Prostate gland (tissue), 2 donors: ENCODE measurements at regions not wholly inside any gene's neighbourhood (a gene's known extent, or its start where the extent isn't known, plus 50 kb on each side); places are given as distances from the start of the nearest gene placed in this dataset.
"Not testable (repeated sequence)": the region's sequence is repeated elsewhere in the genome, so short reads cannot be mapped to it uniquely, and the experiment has no call there.

Experiments used
- DNase-seq: peaks from one replicate; pipeline ENCODE4 v3.0.0-alpha.2; 2019; ENCODE audit warnings: low spot score
- H3K27ac ChIP-seq, 2 donors: fragments of 200-600 bp; sonication (generic); 2 replicates each; pipeline ENCODE4 v1.5.1; 2017 to 2019
- H3K27me3 ChIP-seq: fragments of 200-600 bp; sonication (generic); replicated peaks from 2 replicates; pipeline ENCODE4 v1.5.1; 2019; ENCODE audit not compliant: insufficient read depth
- H3K36me3 ChIP-seq, 2 donors: fragments of 200-600 bp; sonication (generic); 1 replicate in 1 of 2; 2 replicates in 1 of 2; pipeline versions ENCODE4 v1.5.1 to v1.8.1; 2017 to 2019
- H3K4me1 ChIP-seq: fragments of 200-600 bp; sonication (generic); replicated peaks from 2 replicates; pipeline ENCODE4 v1.5.1; 2019
- H3K4me3 ChIP-seq, 2 donors: fragments of 200-600 bp; sonication (generic); 2 replicates each; pipeline ENCODE4 v1.5.1; 2017 to 2019
- H3K9me3 ChIP-seq: fragments of 200-600 bp; sonication (generic); 2 replicates; pipeline ENCODE4 v1.5.1; 2017
- POLR2A ChIP-seq: fragments of 450-650 bp; IDR thresholded peaks from one replicate; pipeline ENCODE4 v1.6.1; 2016; ENCODE audit warnings: antibody characterized with exemption, mild to moderate bottlenecking
- POLR2AphosphoS5 ChIP-seq: sonication (generic); formaldehyde crosslinking; IDR thresholded peaks from one replicate; pipeline ENCODE4 v1.6.1; 2017; ENCODE audit warnings: antibody characterized with exemption
- WGBS: methylation state at CpG from one replicate; pipeline ENCODE4 v1.1.5; 2018; 5-methylcytosine and 5-hydroxymethylcytosine counted together
- intact Hi-C: fragments of 100-400 bp; cut with DNase I; formaldehyde crosslinking; loops from one replicate; pipeline ENCODE4 v1.14.2; 2022
- TF ChIP-seq, protein P1 (sequence below), 4 experiments: fragments of 200-600 bp in 2 of 4; fragments of 450-650 bp in 2 of 4; sonication (generic) in 2 of 4; IDR thresholded peaks; 1 replicate in 3 of 4; 2 replicates in 1 of 4; pipeline ENCODE4 v1.5.1; 2016 to 2019; ENCODE audit warnings: antibody characterized with exemption in 4 of 4, mild to moderate bottlenecking in 2 of 4, moderate library complexity in 2 of 4

DNA sequence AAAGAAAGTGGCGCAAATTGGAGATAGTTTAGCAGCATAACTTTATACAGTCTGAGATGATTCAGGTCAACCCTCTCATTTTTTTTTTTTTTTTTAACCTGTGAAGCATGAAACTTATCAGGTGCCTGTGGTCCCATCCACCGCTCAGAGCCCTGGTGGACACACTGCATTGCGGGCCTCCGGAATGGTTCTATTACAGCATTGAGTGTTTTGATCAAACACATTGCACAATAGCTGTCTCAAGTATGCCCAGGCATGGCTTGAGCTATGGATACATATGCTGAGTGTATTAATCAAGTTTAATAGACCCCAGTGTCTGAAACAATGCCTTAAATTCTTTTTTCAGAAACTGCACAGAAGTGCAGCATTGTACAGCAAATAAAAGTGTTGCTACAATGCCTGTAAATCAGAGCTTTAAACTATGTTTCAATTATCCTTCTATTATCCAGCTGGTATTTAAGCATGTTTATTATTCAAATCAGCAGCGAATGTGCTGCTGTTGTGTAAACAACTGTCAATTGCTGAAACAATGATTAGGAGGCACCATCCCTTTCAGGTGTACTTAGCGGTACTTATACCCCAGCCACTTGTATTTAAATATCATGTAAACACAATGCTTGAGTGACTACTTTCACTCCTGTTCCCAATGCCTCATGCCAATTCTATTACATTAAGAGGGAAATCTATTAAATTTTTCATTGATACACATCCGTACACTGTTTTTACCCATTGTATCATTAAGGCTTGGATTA is 456.6 kb downstream of the RPS6KC1 start:
- WGBS: 68% methylated on average over 7 of the region's 7 CpGs

DNA sequence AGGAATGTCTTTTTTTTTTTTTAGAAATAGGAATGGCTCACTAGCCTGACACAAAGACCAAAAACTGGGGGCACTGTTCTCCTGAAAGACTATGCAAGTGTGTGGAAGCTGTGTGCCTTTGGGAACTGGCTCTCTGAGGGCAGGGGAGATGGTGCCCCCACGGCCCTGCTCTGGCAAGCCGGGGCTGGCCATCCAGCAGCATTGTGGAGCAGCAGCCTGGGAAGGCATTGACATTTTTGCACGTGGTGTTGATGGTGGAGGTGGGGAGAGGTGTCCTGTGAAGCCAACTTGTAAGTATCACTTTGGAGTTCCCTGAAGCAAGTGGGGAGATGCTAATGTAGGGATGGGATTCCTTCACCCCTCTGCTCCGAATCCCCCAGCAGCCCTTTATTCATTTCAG is 460.1 kb downstream of the RPS6KC1 start:
- no peaks in the 10 kb centered on the region for H3K27me3 ChIP-seq
- DNase-seq: no peak
- H3K4me1 ChIP-seq: no peaks in the 10 kb centered on the region
- no peak overlapping the region for H3K27ac ChIP-seq
- intact Hi-C loops: no loop called here
- TF ChIP-seq POLR2AphosphoS5 (no peak), POLR2A (no peak)
- TF ChIP-seq, protein P1, sequence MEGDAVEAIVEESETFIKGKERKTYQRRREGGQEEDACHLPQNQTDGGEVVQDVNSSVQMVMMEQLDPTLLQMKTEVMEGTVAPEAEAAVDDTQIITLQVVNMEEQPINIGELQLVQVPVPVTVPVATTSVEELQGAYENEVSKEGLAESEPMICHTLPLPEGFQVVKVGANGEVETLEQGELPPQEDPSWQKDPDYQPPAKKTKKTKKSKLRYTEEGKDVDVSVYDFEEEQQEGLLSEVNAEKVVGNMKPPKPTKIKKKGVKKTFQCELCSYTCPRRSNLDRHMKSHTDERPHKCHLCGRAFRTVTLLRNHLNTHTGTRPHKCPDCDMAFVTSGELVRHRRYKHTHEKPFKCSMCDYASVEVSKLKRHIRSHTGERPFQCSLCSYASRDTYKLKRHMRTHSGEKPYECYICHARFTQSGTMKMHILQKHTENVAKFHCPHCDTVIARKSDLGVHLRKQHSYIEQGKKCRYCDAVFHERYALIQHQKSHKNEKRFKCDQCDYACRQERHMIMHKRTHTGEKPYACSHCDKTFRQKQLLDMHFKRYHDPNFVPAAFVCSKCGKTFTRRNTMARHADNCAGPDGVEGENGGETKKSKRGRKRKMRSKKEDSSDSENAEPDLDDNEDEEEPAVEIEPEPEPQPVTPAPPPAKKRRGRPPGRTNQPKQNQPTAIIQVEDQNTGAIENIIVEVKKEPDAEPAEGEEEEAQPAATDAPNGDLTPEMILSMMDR (IDR thresholded peaks at IDR 0.05): no peak
- 57% methylated on average over 4 of the region's 4 CpGs for WGBS
- no peaks in the 10 kb centered on the region for H3K36me3 ChIP-seq
- H3K9me3 ChIP-seq: no peaks in the 10 kb centered on the region
- H3K4me3 ChIP-seq: no peak overlapping the region

More for the DNA sequence above, 456.6 kb downstream of the RPS6KC1 start:
- no peak overlapping the region for H3K4me3 ChIP-seq
- H3K36me3 ChIP-seq: no peaks in the 10 kb centered on the region
- H3K4me1 ChIP-seq: no peaks in the 10 kb centered on the region
- TF ChIP-seq POLR2A (no peak), POLR2AphosphoS5 (no peak)
- TF ChIP-seq, protein P1 (IDR thresholded peaks at IDR 0.05): no peak
- intact Hi-C loops: no loop called here
- H3K9me3 ChIP-seq: no peaks in the 10 kb centered on the region
- no peak for DNase-seq
- no peak overlapping the region for H3K27ac ChIP-seq
- H3K27me3 ChIP-seq: no peaks in the 10 kb centered on the region

DNA sequence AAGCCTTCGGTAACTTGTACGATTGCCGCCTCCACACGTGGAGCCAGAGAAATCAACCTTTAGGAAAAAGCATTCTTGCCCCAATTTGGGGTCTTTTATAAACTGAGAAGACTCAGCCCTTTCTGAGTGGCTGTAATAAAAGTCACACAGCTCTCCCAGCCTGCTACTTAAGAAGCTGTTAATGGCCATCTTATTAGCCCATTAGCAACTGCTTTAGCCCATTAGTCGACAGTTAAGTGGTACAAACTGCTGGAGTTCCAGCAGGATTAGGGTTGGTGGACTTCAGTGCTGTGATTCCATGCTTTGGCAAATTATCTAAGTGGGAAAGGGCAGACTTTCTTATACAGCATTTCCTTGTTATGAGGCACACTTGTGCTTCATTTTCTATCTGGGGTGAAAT is 461.3 kb downstream of the RPS6KC1 start:
- Histone ChIP-seq H3K9me3 (no peaks in the 10 kb centered on the region), H3K4me3 (no peak overlapping the region), H3K27ac (no peak overlapping the region), H3K27me3 (no peaks in the 10 kb centered on the region), H3K4me1 (no peaks in the 10 kb centered on the region), H3K36me3 (no peaks in the 10 kb centered on the region)
- 63% methylated on average over 5 of the region's 5 CpGs for WGBS
- DNase-seq: no peak
- TF ChIP-seq, protein P1 (IDR thresholded peaks at IDR 0.05): no peak
- intact Hi-C loops: no loop called here

DNA sequence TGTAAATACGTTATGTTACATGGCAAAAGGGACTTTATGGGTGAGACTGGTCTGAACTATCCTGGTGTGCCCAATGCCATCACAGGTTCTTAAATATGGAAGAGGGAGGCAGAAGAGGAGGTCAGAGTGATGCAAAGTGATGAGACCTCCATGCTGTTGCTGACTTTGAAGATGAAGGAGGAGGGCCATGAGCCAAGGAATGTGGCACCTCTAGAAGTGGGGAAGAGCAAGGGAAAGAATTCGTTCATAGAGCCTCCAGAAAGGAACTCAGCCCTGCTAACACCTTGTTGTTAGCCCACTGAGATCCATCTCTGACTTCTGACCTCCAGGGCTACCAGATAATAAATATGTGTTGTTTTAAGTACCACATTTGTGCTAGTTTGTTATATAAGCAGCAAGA is 462.0 kb downstream of the RPS6KC1 start:
- H3K9me3 ChIP-seq: no peaks in the 10 kb centered on the region
- 67% methylated on average over 2 of the region's 2 CpGs for WGBS
- no peaks in the 10 kb centered on the region for H3K36me3 ChIP-seq
- no peak for TF ChIP-seq POLR2AphosphoS5
- TF ChIP-seq, protein P1 (IDR thresholded peaks at IDR 0.05): no peak
- TF ChIP-seq POLR2A: no peak
- H3K27ac ChIP-seq: no peak overlapping the region
- intact Hi-C loops: no loop called here
- H3K4me3 ChIP-seq: no peak overlapping the region
- no peak for DNase-seq
- H3K4me1 ChIP-seq: no peaks in the 10 kb centered on the region
- no peaks in the 10 kb centered on the region for H3K27me3 ChIP-seq

DNA sequence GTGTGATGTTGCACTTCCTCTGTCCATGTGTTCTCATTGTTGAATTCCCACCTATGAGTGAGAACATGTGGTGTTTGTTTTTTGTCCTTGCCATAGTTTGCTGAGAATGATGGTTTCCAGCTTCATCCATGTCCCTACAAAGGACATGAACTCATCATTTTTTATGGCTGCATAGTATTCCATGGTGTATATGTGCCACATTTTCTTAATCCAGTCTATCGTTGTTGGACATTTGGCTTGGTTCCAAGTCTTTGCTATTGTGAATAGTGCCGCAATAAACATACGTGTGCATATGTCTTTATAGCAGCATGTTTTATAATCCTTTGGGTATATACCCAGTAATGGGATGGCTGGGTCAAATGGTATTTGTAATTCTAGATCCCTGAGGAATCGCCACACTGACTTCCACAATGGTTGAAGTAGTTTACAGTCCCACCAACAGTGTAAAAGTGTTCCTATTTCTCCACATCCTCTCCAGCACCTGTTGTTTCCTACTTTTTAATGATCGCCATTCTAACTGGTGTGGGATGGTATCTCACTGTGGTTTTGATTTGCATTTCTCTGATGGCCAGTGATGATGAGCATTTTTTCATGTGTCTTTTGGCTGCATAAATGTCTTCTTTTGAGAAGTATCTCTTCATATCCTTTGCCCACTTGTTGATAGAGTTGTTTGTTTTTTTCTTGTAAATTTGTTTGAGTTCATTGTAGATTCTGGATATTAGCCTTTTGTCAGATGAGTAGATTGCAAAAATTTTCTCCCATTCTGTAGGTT is 463.6 kb downstream of the RPS6KC1 start:
- WGBS: 94% methylated on average over 4 of the region's 5 CpGs
- intact Hi-C loops: not testable (repeated sequence)

More for the DNA sequence above, 463.6 kb downstream of the RPS6KC1 start:
- not testable (repeated sequence) for H3K9me3 ChIP-seq, H3K36me3 ChIP-seq, H3K27ac ChIP-seq, H3K27me3 ChIP-seq, H3K4me3 ChIP-seq, H3K4me1 ChIP-seq, DNase-seq
